Gastrocnemius medialis (tissue), 4 donors: ENCODE measurements at regions not wholly inside any gene's neighbourhood (a gene's known extent, or its start where the extent isn't known, plus 50 kb on each side); places are given as distances from the start of the nearest gene placed in this dataset.

Experiments used
- ATAC-seq, 2 donors: fragments of 150-250 bp; one replicate each; pipeline ENCODE4 v1.9.1; 2016
- DNase-seq, 2 donors: peaks; one replicate each; pipeline ENCODE4 v3.0.0-alpha.2; 2019
- H3K27ac ChIP-seq, 4 donors: fragments of 200-600 bp; sonication (generic); 1 replicate in 1 of 4; 2 replicates in 3 of 4; pipeline ENCODE4 v1.5.1; 2016 to 2018; ENCODE audit warnings: mild to moderate bottlenecking in 2 of 4, moderate library complexity in 1 of 4
- H3K27me3 ChIP-seq, 3 donors: fragments of 200-600 bp; sonication (generic) in 2 of 3; 1 replicate in 1 of 3; 2 replicates in 2 of 3; pipeline versions ENCODE4 v1.5.1 to v1.6.0; 2016 to 2019; ENCODE audit warnings: mild to moderate bottlenecking in 1 of 3, moderate library complexity in 1 of 3
- H3K36me3 ChIP-seq, 2 donors: fragments of 200-600 bp; sonication (generic) in 1 of 2; one replicate each; pipeline ENCODE4 v1.5.1; 2017 to 2018
- H3K4me1 ChIP-seq, 2 donors: fragments of 200-600 bp; sonication (generic) in 1 of 2; one replicate each; pipeline ENCODE4 v1.5.1; 2016 to 2017; ENCODE audit warnings: mild to moderate bottlenecking in 2 of 2
- H3K4me3 ChIP-seq, 4 donors: fragments of 200-600 bp; sonication (generic) in 3 of 4; 1 replicate in 1 of 4; 2 replicates in 3 of 4; pipeline ENCODE4 v1.5.1; 2016 to 2019; ENCODE audit warnings: mild to moderate bottlenecking in 2 of 4
- H3K9me3 ChIP-seq, 3 donors: fragments of 200-600 bp; sonication (generic) in 2 of 3; 1 replicate in 1 of 3; 2 replicates in 2 of 3; pipeline ENCODE4 v1.5.1; 2016 to 2019
- POLR2A ChIP-seq, 2 donors: fragments of 450-650 bp; IDR thresholded peaks; one replicate each; pipeline ENCODE4 v1.6.1; 2017; ENCODE audit warnings: antibody characterized with exemption in 2 of 2, mild to moderate bottlenecking in 2 of 2, moderate library complexity in 2 of 2
- in situ Hi-C, 4 donors: fragments of 200-750 bp; cut with MboI; loops; one replicate each; pipeline versions ENCODE4 v1.15.0 to v1.8.0; 2017; ENCODE audit warnings: low sequenced_read_pairs in 4 of 4
- intact Hi-C: fragments of 100-400 bp; cut with DNase I; formaldehyde crosslinking; loops from one replicate; pipeline ENCODE4 v1.15.1; 2023; ENCODE audit warnings: low total_unique reads
- TF ChIP-seq, protein P1 (sequence below), 5 experiments: fragments of 450-650 bp in 3 of 5; fragments of 200-600 bp in 2 of 5; sonication (generic) in 2 of 5; IDR thresholded peaks in 4 of 5; conservative IDR thresholded peaks in 1 of 5; 1 replicate in 4 of 5; 2 replicates in 1 of 5; pipeline ENCODE4 v1.5.1; 2016 to 2019; ENCODE audit warnings: antibody characterized with exemption in 5 of 5, mild to moderate bottlenecking in 3 of 5, moderate library complexity in 3 of 5

DNA sequence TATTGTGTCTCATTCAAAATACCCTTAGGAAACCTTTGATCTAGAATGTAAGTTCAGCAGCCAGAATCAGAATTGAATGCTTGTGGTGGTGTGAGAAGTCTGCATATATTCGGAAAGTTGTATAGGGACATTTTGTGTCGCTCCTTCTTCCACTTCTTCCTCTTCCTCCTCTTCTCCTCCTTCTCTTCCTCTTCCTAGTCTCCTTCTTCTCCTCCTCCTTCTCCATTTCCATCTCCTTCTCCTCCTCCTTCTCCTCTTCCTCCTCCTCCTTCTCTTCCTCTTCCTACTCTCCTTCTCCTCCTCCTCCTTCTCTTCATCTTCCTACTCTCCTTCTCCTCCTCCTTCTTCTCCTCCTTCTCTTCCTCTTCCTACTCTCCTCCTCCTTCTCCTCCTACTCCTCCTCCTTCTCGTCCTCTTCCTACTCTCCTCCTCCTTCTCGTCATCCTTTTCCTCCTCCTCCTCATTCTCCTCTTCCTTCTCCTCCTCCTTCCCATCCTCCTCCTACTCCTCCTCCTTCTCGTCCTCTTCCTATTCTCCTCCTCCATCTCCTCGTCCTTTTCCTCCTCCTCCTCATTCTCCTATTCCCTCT is 749.3 kb upstream of the GOLIM4 start:
- Histone ChIP-seq H3K4me1 (no peaks in the 10 kb centered on the region), H3K36me3 (no peaks in the 10 kb centered on the region), H3K27ac (no peak overlapping the region), H3K27me3 (peaks cover 0 to 6% (median 0%) of the 10 kb centered on the region in 3 donors), H3K9me3 (no peaks in the 10 kb centered on the region), H3K4me3 (no peak overlapping the region)
- no peak for TF ChIP-seq POLR2A (IDR thresholded peaks at IDR 0.05)
- TF ChIP-seq, protein P1, sequence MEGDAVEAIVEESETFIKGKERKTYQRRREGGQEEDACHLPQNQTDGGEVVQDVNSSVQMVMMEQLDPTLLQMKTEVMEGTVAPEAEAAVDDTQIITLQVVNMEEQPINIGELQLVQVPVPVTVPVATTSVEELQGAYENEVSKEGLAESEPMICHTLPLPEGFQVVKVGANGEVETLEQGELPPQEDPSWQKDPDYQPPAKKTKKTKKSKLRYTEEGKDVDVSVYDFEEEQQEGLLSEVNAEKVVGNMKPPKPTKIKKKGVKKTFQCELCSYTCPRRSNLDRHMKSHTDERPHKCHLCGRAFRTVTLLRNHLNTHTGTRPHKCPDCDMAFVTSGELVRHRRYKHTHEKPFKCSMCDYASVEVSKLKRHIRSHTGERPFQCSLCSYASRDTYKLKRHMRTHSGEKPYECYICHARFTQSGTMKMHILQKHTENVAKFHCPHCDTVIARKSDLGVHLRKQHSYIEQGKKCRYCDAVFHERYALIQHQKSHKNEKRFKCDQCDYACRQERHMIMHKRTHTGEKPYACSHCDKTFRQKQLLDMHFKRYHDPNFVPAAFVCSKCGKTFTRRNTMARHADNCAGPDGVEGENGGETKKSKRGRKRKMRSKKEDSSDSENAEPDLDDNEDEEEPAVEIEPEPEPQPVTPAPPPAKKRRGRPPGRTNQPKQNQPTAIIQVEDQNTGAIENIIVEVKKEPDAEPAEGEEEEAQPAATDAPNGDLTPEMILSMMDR (IDR thresholded peaks at IDR 0.05 in 4 of 5, conservative IDR thresholded peaks at IDR 0.05 in 1 of 5) = no peak
- intact Hi-C loops (no loop called here), in situ Hi-C loops (loop anchor here in 2 of 4 donors (10.0 to 25.0 kb wide), 2 partner anchors 630 to 633 kb away; no protein-coding TSS in a partner anchor)
- no peak for DNase-seq
- no peak for ATAC-seq

DNA sequence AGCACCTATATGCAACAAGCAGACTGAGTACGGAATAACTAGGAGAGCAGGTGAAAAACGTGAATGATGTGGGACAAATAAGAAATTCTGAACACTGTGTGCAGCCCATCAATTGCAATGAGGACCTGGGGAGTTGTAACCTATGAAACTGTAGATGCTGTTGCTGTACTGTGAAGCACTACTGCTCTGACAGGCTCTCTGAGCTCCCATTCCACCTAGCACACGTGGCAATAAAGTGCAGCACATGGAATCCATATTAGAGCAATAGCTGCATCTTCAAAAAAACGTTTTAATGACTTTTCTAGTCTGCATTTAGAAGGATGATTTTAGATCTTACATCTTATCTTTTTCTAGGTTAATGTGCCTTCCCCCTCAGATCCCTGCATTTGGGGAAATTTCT is 748.7 kb upstream of the GOLIM4 start:
- ATAC-seq = no peak
- DNase-seq = no peak
- H3K9me3 ChIP-seq = no peaks in the 10 kb centered on the region
- H3K27ac ChIP-seq = no peak overlapping the region
- H3K27me3 ChIP-seq = peaks cover 0 to 6% (median 0%) of the 10 kb centered on the region in 3 donors
- in situ Hi-C loops = loop anchor here in 2 of 4 donors (10.0 to 25.0 kb wide), 2 partner anchors 630 to 632 kb away; no protein-coding TSS in a partner anchor
- no peaks in the 10 kb centered on the region for H3K36me3 ChIP-seq
- TF ChIP-seq, protein P1 (IDR thresholded peaks at IDR 0.05 in 4 of 5, conservative IDR thresholded peaks at IDR 0.05 in 1 of 5) = no peak
- no peak for TF ChIP-seq POLR2A (IDR thresholded peaks at IDR 0.05)
- H3K4me3 ChIP-seq = no peak overlapping the region
- no peaks in the 10 kb centered on the region for H3K4me1 ChIP-seq
- intact Hi-C loops = no loop called here

DNA sequence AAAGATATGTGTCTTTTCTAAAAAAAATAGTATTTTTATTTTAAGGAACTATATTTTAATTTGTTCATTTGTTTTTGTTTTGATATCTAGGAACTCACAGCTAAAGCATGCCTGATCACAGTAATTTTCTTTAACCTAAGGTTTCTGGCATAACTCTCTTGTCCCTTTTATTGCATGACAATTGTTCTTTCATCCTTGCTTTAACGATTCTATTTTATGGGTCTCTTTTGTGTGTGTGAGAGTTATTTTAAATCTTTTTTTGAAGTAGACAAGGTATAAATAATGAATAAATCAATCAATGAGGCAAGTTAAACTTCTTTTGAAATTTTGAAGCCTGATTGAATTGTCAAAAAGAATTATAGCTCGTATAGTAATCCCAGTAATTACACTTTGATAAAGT is 747.8 kb upstream of the GOLIM4 start:
- intact Hi-C loops (no loop called here), in situ Hi-C loops (loop anchor here in 2 of 4 donors (10.0 to 25.0 kb wide), 2 partner anchors 629 to 631 kb away; no protein-coding TSS in a partner anchor)
- no peak for DNase-seq
- Histone ChIP-seq H3K27me3 (peaks cover 0 to 6% (median 0%) of the 10 kb centered on the region in 3 donors), H3K4me1 (no peaks in the 10 kb centered on the region), H3K36me3 (no peaks in the 10 kb centered on the region), H3K9me3 (no peaks in the 10 kb centered on the region), H3K4me3 (no peak overlapping the region), H3K27ac (no peak overlapping the region)
- ATAC-seq = no peak
- TF ChIP-seq POLR2A (IDR thresholded peaks at IDR 0.05) = no peak
- TF ChIP-seq, protein P1 (IDR thresholded peaks at IDR 0.05 in 4 of 5, conservative IDR thresholded peaks at IDR 0.05 in 1 of 5) = no peak

DNA sequence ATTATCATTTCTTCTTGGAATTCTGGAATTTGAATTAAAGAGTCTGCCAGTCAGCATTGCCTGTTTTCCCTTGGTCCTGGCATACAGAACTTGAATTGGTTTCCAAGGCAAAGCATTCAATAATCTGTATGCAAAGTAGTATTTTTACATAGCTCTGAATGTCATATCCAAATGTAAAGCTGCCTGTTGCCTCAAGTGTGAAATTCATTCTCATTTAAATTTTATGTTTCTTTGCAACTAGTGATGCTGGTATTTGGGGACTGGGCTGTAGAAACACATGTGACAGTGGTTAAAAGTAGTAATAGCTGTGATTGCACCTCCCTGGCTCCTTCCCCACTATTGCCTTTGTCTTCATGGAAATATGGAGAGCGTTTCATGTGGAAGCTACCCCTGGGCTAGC is 743.9 kb upstream of the GOLIM4 start:
- Histone ChIP-seq H3K27me3 (no peaks in the 10 kb centered on the region), H3K4me3 (no peak overlapping the region), H3K27ac (no peak overlapping the region), H3K36me3 (no peaks in the 10 kb centered on the region), H3K4me1 (no peaks in the 10 kb centered on the region), H3K9me3 (no peaks in the 10 kb centered on the region)
- intact Hi-C loops = no loop called here
- ATAC-seq = no peak
- DNase-seq = no peak
- no peak for TF ChIP-seq POLR2A (IDR thresholded peaks at IDR 0.05)
- TF ChIP-seq, protein P1 (IDR thresholded peaks at IDR 0.05 in 4 of 5, conservative IDR thresholded peaks at IDR 0.05 in 1 of 5) = no peak
- in situ Hi-C loops = loop anchor here in 2 of 4 donors (10.0 to 25.0 kb wide), 2 partner anchors 625 to 627 kb away; no protein-coding TSS in a partner anchor
